ENCODE measurements at regions not wholly inside any gene's neighbourhood (a gene's known extent, or its start where the extent isn't known, plus 50 kb on each side); places are given as distances from the start of the nearest gene placed in this dataset.
"Not testable (repeated sequence)": the region's sequence is repeated elsewhere in the genome, so short reads cannot be mapped to it uniquely, and the experiment has no call there.

- Histone ChIP-seq H3K4me3 (ENCODE audit: low read length in 2 of 2) (no peak overlapping the region), H3K9me3 (ENCODE audit: control insufficient read depth in 2 of 2, low read length in 2 of 2) (peaks cover 0 to 4% of the 10 kb centered on the region in 2 donors), H3K36me3 (ENCODE audit: control insufficient read depth in 2 of 2, insufficient read depth in 2 of 2, low read length in 2 of 2) (no peaks in the 10 kb centered on the region), H3K9ac (ENCODE audit: low read length in 2 of 2) (no peak overlapping the region), H3K4me1 (ENCODE audit: control insufficient read depth, insufficient read depth, low read length) (no peaks in the 10 kb centered on the region), H3K27me3 (ENCODE audit: control insufficient read depth in 1 of 2, insufficient read depth in 2 of 2, low read length in 2 of 2) (peaks cover 7% of the 10 kb centered on the region in 2 donors), H3K27ac (ENCODE audit: low read length) (no peak overlapping the region)
Observed at GRCh38 chr1:29999595-29999994, 723.8 kb downstream of the MATN1 start.

DNA sequence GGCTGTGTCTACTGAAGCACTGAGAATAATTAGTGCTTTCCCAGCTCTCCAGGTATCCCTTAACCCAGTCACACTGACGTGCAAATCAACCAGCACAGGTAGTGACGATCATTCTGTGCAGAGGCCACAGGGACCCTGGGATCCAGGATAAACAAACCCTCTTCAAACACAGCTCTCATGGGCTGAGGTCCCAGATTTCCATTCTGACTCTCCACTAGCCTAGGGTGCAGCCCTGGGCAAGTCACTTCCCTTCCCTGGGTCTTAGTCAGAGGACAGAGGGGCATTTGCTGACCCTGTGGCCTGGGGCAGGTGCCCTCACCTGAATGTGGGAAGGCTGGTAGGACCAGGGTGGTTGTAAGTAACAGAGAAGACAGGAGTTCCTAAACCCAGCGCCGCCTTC lies 724.7 kb downstream of the MATN1 start:
- Histone ChIP-seq H3K27ac (ENCODE audit: low read length) (no peak overlapping the region), H3K36me3 (ENCODE audit: control insufficient read depth in 2 of 2, insufficient read depth in 2 of 2, low read length in 2 of 2) (no peaks in the 10 kb centered on the region), H3K9me3 (ENCODE audit: control insufficient read depth in 2 of 2, low read length in 2 of 2) (peaks cover 0 to 4% of the 10 kb centered on the region in 2 donors), H3K27me3 (ENCODE audit: control insufficient read depth in 1 of 2, insufficient read depth in 2 of 2, low read length in 2 of 2) (peaks cover 7% of the 10 kb centered on the region in 2 donors), H3K4me3 (ENCODE audit: low read length in 2 of 2) (no peak overlapping the region), H3K9ac (ENCODE audit: low read length in 2 of 2) (no peak overlapping the region), H3K4me1 (ENCODE audit: control insufficient read depth, insufficient read depth, low read length) (no peaks in the 10 kb centered on the region)

- H3K4me1 ChIP-seq (ENCODE audit: control insufficient read depth, insufficient read depth, low read length); H3K27ac ChIP-seq (ENCODE audit: low read length); H3K36me3 ChIP-seq (ENCODE audit: control insufficient read depth in 2 of 2, insufficient read depth in 2 of 2, low read length in 2 of 2): not testable (repeated sequence)
Observed at GRCh38 chr1:29997818-29998217, 725.6 kb downstream of the MATN1 start.

DNA sequence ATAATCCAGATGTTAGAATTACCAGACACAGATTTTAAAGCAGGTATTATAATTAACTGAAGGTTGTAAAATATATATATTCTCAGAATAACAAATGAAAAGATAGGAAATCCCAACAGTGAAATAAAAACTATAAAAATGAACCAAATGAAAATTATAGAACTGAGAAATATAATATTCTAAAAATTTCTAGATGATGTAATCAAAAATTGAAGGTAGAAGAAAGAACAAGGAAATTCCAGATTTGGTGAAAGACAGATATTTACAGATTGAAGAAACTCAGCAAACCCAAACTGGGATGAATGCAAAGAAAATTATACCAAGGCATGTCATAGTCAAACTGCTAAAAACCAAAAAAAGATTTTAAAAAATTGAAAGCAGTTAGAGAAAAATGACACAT lies 729.4 kb downstream of the MATN1 start:
- H3K4me1 ChIP-seq (ENCODE audit: control insufficient read depth, insufficient read depth, low read length) = no peaks in the 10 kb centered on the region
- peaks cover 4 to 11% of the 10 kb centered on the region in 2 donors for H3K9me3 ChIP-seq (ENCODE audit: control insufficient read depth in 2 of 2, low read length in 2 of 2)
- H3K36me3 ChIP-seq (ENCODE audit: control insufficient read depth in 2 of 2, insufficient read depth in 2 of 2, low read length in 2 of 2) = no peaks in the 10 kb centered on the region
- H3K27ac ChIP-seq (ENCODE audit: low read length) = no peak overlapping the region
- H3K4me3 ChIP-seq (ENCODE audit: low read length in 2 of 2) = no peak overlapping the region
- H3K9ac ChIP-seq (ENCODE audit: low read length in 2 of 2) = no peak overlapping the region
- peaks cover 4 to 9% of the 10 kb centered on the region in 2 donors for H3K27me3 ChIP-seq (ENCODE audit: control insufficient read depth in 1 of 2, insufficient read depth in 2 of 2, low read length in 2 of 2)

More at GRCh38 chr1:29997818-29998217, 725.6 kb downstream of the MATN1 start:
- not testable (repeated sequence) for H3K9me3 ChIP-seq (ENCODE audit: control insufficient read depth in 2 of 2, low read length in 2 of 2); H3K27me3 ChIP-seq (ENCODE audit: control insufficient read depth in 1 of 2, insufficient read depth in 2 of 2, low read length in 2 of 2); H3K4me3 ChIP-seq (ENCODE audit: low read length in 2 of 2); H3K9ac ChIP-seq (ENCODE audit: low read length in 2 of 2)

GRCh38 chr1:29991815-29992214 lies 731.6 kb downstream of the MATN1 start:
- H3K4me3 ChIP-seq (ENCODE audit: low read length in 2 of 2) = no peak overlapping the region
- H3K27me3 ChIP-seq (ENCODE audit: control insufficient read depth in 1 of 2, insufficient read depth in 2 of 2, low read length in 2 of 2) = peaks cover 4 to 6% of the 10 kb centered on the region in 2 donors
- peaks cover 4 to 7% of the 10 kb centered on the region in 2 donors for H3K9me3 ChIP-seq (ENCODE audit: control insufficient read depth in 2 of 2, low read length in 2 of 2)
- H3K9ac ChIP-seq (ENCODE audit: low read length in 2 of 2) = no peak overlapping the region
- H3K4me1 ChIP-seq (ENCODE audit: control insufficient read depth, insufficient read depth, low read length) = no peaks in the 10 kb centered on the region
- H3K27ac ChIP-seq (ENCODE audit: low read length) = no peak overlapping the region
- H3K36me3 ChIP-seq (ENCODE audit: control insufficient read depth in 2 of 2, insufficient read depth in 2 of 2, low read length in 2 of 2) = no peaks in the 10 kb centered on the region

DNA sequence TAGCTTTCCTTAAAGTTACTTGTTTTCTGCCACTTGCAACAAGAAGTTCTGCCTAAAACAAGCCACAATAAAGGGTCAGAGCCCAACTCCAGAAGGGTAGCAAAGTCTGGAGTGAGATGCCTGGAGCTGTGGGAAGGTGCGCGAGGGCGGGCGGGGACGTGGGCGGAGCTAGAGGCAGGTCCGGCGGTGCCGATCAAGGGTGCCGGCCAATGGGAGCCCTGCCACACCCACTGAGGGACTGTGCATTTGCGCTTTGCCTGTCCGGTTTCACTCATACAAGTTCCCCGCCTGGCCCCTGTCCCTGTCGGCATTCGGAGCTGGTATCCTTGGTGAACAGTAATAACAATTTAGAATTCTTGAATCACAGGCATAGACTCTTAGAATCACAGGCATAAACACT lies 732.4 kb downstream of the MATN1 start:
- H3K4me1 ChIP-seq (ENCODE audit: control insufficient read depth, insufficient read depth, low read length) = no peaks in the 10 kb centered on the region
- H3K9ac ChIP-seq (ENCODE audit: low read length in 2 of 2) = no peak overlapping the region
- H3K27me3 ChIP-seq (ENCODE audit: control insufficient read depth in 1 of 2, insufficient read depth in 2 of 2, low read length in 2 of 2) = peaks cover 4 to 6% of the 10 kb centered on the region in 2 donors
- no peak overlapping the region for H3K27ac ChIP-seq (ENCODE audit: low read length)
- no peak overlapping the region for H3K4me3 ChIP-seq (ENCODE audit: low read length in 2 of 2)
- peaks cover 4 to 7% of the 10 kb centered on the region in 2 donors for H3K9me3 ChIP-seq (ENCODE audit: control insufficient read depth in 2 of 2, low read length in 2 of 2)
- no peaks in the 10 kb centered on the region for H3K36me3 ChIP-seq (ENCODE audit: control insufficient read depth in 2 of 2, insufficient read depth in 2 of 2, low read length in 2 of 2)

GRCh38 chr1:29990304-29990703 lies 733.1 kb downstream of the MATN1 start:
- H3K4me3 ChIP-seq (ENCODE audit: low read length in 2 of 2) = no peak overlapping the region
- no peak overlapping the region for H3K27ac ChIP-seq (ENCODE audit: low read length)
- peaks cover 4 to 6% of the 10 kb centered on the region in 2 donors for H3K27me3 ChIP-seq (ENCODE audit: control insufficient read depth in 1 of 2, insufficient read depth in 2 of 2, low read length in 2 of 2)
- H3K4me1 ChIP-seq (ENCODE audit: control insufficient read depth, insufficient read depth, low read length) = no peaks in the 10 kb centered on the region
- no peaks in the 10 kb centered on the region for H3K36me3 ChIP-seq (ENCODE audit: control insufficient read depth in 2 of 2, insufficient read depth in 2 of 2, low read length in 2 of 2)
- peaks cover 4 to 7% of the 10 kb centered on the region in 2 donors for H3K9me3 ChIP-seq (ENCODE audit: control insufficient read depth in 2 of 2, low read length in 2 of 2)
- no peak overlapping the region for H3K9ac ChIP-seq (ENCODE audit: low read length in 2 of 2)

DNA sequence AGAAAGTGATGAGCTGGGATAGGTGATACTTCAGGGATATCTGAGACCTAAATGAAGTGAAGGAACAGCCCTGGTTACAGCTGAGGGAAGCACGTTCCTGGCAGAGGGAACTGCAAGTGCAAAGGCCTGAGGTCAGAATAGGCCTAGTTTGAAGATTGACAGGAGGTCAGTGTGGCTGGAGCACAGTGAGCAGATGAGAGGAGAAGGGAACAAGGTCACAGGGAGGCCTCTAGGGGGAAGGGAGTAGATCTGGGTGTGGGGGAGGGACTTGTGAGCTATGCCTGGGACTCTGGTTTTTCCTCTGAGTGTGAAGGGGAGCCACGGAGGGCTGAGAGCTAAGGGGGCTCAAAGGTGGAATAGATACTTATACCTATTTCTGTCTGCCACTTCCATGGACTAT lies 736.4 kb downstream of the MATN1 start:
- H3K27me3 ChIP-seq (ENCODE audit: control insufficient read depth in 1 of 2, insufficient read depth in 2 of 2, low read length in 2 of 2) = peaks cover 7 to 10% of the 10 kb centered on the region in 2 donors

GRCh38 chr1:29985606-29985945 lies 737.8 kb downstream of the MATN1 start:
- Histone ChIP-seq H3K27me3 (ENCODE audit: control insufficient read depth in 1 of 2, insufficient read depth in 2 of 2, low read length in 2 of 2) (peaks cover 5 to 10% of the 10 kb centered on the region in 2 donors), H3K27ac (ENCODE audit: low read length) (no peak overlapping the region), H3K4me1 (ENCODE audit: control insufficient read depth, insufficient read depth, low read length) (no peaks in the 10 kb centered on the region), H3K9ac (ENCODE audit: low read length in 2 of 2) (no peak overlapping the region), H3K4me3 (ENCODE audit: low read length in 2 of 2) (no peak overlapping the region), H3K9me3 (ENCODE audit: control insufficient read depth in 2 of 2, low read length in 2 of 2) (no peaks in the 10 kb centered on the region), H3K36me3 (ENCODE audit: control insufficient read depth in 2 of 2, insufficient read depth in 2 of 2, low read length in 2 of 2) (no peaks in the 10 kb centered on the region)

More for the DNA sequence above, 736.4 kb downstream of the MATN1 start:
- H3K9me3 ChIP-seq (ENCODE audit: control insufficient read depth in 2 of 2, low read length in 2 of 2) = no peaks in the 10 kb centered on the region
- no peak overlapping the region for H3K9ac ChIP-seq (ENCODE audit: low read length in 2 of 2)
- H3K27ac ChIP-seq (ENCODE audit: low read length) = no peak overlapping the region
- no peak overlapping the region for H3K4me3 ChIP-seq (ENCODE audit: low read length in 2 of 2)
- H3K36me3 ChIP-seq (ENCODE audit: control insufficient read depth in 2 of 2, insufficient read depth in 2 of 2, low read length in 2 of 2) = no peaks in the 10 kb centered on the region
- no peaks in the 10 kb centered on the region for H3K4me1 ChIP-seq (ENCODE audit: control insufficient read depth, insufficient read depth, low read length)

GRCh38 chr1:29984862-29985605 lies 738.4 kb downstream of the MATN1 start:
- Histone ChIP-seq H3K4me3 (ENCODE audit: low read length in 2 of 2) (no peak overlapping the region), H3K4me1 (ENCODE audit: control insufficient read depth, insufficient read depth, low read length) (no peaks in the 10 kb centered on the region), H3K36me3 (ENCODE audit: control insufficient read depth in 2 of 2, insufficient read depth in 2 of 2, low read length in 2 of 2) (no peaks in the 10 kb centered on the region), H3K27ac (ENCODE audit: low read length) (no peak overlapping the region), H3K9ac (ENCODE audit: low read length in 2 of 2) (no peak overlapping the region), H3K9me3 (ENCODE audit: control insufficient read depth in 2 of 2, low read length in 2 of 2) (no peaks in the 10 kb centered on the region), H3K27me3 (ENCODE audit: control insufficient read depth in 1 of 2, insufficient read depth in 2 of 2, low read length in 2 of 2) (peaks cover 5 to 9% of the 10 kb centered on the region in 2 donors)

- H3K4me1 ChIP-seq (ENCODE audit: control insufficient read depth, insufficient read depth, low read length) = no peaks in the 10 kb centered on the region
- H3K9ac ChIP-seq (ENCODE audit: low read length in 2 of 2) = no peak overlapping the region
- no peak overlapping the region for H3K27ac ChIP-seq (ENCODE audit: low read length)
- H3K4me3 ChIP-seq (ENCODE audit: low read length in 2 of 2) = no peak overlapping the region
- no peaks in the 10 kb centered on the region for H3K9me3 ChIP-seq (ENCODE audit: control insufficient read depth in 2 of 2, low read length in 2 of 2)
- H3K36me3 ChIP-seq (ENCODE audit: control insufficient read depth in 2 of 2, insufficient read depth in 2 of 2, low read length in 2 of 2) = no peaks in the 10 kb centered on the region
- peaks cover 3 to 5% of the 10 kb centered on the region in 2 donors for H3K27me3 ChIP-seq (ENCODE audit: control insufficient read depth in 1 of 2, insufficient read depth in 2 of 2, low read length in 2 of 2)
Observed at GRCh38 chr1:29984166-29984861, 739.1 kb downstream of the MATN1 start.
